GM23338 (cell line): ENCODE measurements at regions not wholly inside any gene's neighbourhood (a gene's known extent, or its start where the extent isn't known, plus 50 kb on each side); places are given as distances from the start of the nearest gene placed in this dataset.

ENCODE experiments used
- CREB1 ChIP-seq: fragments of 250-450 bp; sonication (Bioruptor Pico); IDR thresholded peaks from 2 replicates; pipeline ENCODE4 v1.5.0; 2020; ENCODE audit warnings: low read depth, mild to moderate bottlenecking, moderate library complexity
- EZH2phosphoT487 ChIP-seq: fragments of 200-600 bp; sonication (generic); IDR thresholded peaks from one replicate; pipeline ENCODE4 v1.8.1; 2018; ENCODE audit warnings: antibody characterized with exemption; ENCODE audit not compliant: unreplicated experiment
- NANOG ChIP-seq: IDR thresholded peaks from 2 replicates; pipeline ENCODE4 v1.6.1; 2016; ENCODE audit warnings: antibody characterized with exemption, borderline replicate concordance
- TF ChIP-seq, protein P1 (sequence below): fragments of 250-450 bp; sonication (Bioruptor Pico); IDR thresholded peaks from 2 replicates; pipeline ENCODE4 v1.5.0; 2020; ENCODE audit warnings: mild to moderate bottlenecking, moderate library complexity
- TF ChIP-seq, protein P2 (sequence below), 2 experiments: fragments of 200-600 bp in 1 of 2; sonication (generic) in 1 of 2; conservative IDR thresholded peaks; 2 replicates each; pipeline versions ENCODE4 v1.5.1 to v1.6.1; 2016 to 2017; ENCODE audit warnings: antibody characterized with exemption in 2 of 2, low read depth in 2 of 2, mild to moderate bottlenecking in 2 of 2, moderate library complexity in 1 of 2
- TF ChIP-seq, protein P3 (sequence below): IDR thresholded peaks from 2 replicates; pipeline ENCODE4 v1.6.1; 2016; ENCODE audit warnings: antibody characterized with exemption

DNA sequence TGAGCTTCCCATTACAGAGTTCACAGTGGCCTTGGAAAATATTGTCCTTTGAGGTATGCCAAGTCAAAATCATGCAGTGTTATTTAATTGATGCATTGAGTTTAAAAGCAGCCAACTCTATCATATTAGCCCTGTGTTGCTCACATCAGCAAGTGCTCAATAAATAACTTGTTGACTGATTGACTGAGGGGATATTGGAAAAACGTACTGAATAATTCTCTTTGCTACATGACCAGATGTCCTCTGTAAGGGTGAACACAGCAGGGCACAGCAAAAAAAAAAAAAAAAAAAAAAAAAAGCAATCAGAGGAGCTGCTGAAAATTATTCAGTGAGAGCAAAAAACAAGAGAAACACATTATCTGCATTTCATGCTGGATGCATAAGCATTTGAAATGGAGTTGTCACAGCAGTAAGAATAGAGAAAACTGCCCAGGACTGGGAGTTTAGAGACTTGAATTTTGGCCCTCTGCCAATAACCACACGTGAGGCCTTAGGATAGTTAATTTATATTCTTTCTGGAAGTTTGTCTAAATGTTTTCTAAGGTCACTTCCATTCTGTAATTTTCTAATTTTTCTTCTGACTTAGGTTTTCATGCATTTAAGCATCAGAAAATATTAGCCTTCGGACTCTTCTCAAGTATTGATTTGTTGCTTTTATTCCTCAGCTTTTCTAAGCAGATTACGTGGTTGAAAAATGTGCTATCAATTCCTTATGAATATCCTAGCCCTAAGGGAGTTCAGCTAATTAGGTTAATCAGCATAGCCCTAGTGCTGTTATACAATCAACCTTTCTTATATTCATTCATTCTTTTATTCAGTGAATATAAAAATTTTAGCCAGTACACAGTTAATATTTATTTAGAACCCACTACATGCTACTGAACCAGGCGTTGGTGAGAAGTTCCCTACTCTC is 246.8 kb upstream of the STXBP5 start (continued):
- TF ChIP-seq, protein P1, sequence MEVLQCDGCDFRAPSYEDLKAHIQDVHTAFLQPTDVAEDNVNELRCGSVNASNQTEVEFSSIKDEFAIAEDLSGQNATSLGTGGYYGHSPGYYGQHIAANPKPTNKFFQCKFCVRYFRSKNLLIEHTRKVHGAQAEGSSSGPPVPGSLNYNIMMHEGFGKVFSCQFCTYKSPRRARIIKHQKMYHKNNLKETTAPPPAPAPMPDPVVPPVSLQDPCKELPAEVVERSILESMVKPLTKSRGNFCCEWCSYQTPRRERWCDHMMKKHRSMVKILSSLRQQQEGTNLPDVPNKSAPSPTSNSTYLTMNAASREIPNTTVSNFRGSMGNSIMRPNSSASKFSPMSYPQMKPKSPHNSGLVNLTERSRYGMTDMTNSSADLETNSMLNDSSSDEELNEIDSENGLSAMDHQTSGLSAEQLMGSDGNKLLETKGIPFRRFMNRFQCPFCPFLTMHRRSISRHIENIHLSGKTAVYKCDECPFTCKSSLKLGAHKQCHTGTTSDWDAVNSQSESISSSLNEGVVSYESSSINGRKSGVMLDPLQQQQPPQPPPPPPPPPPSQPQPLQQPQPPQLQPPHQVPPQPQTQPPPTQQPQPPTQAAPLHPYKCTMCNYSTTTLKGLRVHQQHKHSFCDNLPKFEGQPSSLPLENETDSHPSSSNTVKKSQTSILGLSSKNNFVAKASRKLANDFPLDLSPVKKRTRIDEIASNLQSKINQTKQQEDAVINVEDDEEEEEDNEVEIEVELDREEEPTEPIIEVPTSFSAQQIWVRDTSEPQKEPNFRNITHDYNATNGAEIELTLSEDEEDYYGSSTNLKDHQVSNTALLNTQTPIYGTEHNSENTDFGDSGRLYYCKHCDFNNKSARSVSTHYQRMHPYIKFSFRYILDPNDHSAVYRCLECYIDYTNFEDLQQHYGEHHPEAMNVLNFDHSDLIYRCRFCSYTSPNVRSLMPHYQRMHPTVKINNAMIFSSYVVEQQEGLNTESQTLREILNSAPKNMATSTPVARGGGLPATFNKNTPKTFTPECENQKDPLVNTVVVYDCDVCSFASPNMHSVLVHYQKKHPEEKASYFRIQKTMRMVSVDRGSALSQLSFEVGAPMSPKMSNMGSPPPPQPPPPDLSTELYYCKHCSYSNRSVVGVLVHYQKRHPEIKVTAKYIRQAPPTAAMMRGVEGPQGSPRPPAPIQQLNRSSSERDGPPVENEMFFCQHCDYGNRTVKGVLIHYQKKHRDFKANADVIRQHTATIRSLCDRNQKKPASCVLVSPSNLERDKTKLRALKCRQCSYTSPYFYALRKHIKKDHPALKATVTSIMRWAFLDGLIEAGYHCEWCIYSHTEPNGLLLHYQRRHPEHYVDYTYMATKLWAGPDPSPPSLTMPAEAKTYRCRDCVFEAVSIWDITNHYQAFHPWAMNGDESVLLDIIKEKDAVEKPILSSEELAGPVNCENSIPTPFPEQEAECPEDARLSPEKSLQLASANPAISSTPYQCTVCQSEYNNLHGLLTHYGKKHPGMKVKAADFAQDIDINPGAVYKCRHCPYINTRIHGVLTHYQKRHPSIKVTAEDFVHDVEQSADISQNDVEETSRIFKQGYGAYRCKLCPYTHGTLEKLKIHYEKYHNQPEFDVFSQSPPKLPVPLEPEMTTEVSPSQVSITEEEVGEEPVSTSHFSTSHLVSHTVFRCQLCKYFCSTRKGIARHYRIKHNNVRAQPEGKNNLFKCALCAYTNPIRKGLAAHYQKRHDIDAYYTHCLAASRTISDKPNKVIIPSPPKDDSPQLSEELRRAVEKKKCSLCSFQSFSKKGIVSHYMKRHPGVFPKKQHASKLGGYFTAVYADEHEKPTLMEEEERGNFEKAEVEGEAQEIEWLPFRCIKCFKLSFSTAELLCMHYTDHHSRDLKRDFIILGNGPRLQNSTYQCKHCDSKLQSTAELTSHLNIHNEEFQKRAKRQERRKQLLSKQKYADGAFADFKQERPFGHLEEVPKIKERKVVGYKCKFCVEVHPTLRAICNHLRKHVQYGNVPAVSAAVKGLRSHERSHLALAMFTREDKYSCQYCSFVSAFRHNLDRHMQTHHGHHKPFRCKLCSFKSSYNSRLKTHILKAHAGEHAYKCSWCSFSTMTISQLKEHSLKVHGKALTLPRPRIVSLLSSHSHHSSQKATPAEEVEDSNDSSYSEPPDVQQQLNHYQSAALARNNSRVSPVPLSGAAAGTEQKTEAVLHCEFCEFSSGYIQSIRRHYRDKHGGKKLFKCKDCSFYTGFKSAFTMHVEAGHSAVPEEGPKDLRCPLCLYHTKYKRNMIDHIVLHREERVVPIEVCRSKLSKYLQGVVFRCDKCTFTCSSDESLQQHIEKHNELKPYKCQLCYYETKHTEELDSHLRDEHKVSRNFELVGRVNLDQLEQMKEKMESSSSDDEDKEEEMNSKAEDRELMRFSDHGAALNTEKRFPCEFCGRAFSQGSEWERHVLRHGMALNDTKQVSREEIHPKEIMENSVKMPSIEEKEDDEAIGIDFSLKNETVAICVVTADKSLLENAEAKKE (CRISPR knock-in tag), result no peak
- TF ChIP-seq CREB1 (CRISPR knock-in tag) (no peak), EZH2phosphoT487 (no peak), NANOG (no peak)
- TF ChIP-seq, protein P2, sequence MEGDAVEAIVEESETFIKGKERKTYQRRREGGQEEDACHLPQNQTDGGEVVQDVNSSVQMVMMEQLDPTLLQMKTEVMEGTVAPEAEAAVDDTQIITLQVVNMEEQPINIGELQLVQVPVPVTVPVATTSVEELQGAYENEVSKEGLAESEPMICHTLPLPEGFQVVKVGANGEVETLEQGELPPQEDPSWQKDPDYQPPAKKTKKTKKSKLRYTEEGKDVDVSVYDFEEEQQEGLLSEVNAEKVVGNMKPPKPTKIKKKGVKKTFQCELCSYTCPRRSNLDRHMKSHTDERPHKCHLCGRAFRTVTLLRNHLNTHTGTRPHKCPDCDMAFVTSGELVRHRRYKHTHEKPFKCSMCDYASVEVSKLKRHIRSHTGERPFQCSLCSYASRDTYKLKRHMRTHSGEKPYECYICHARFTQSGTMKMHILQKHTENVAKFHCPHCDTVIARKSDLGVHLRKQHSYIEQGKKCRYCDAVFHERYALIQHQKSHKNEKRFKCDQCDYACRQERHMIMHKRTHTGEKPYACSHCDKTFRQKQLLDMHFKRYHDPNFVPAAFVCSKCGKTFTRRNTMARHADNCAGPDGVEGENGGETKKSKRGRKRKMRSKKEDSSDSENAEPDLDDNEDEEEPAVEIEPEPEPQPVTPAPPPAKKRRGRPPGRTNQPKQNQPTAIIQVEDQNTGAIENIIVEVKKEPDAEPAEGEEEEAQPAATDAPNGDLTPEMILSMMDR (conservative IDR thresholded peaks at IDR 0.05; ENCODE audit: low read depth in 2 of 2), result no peak
- TF ChIP-seq, protein P3, sequence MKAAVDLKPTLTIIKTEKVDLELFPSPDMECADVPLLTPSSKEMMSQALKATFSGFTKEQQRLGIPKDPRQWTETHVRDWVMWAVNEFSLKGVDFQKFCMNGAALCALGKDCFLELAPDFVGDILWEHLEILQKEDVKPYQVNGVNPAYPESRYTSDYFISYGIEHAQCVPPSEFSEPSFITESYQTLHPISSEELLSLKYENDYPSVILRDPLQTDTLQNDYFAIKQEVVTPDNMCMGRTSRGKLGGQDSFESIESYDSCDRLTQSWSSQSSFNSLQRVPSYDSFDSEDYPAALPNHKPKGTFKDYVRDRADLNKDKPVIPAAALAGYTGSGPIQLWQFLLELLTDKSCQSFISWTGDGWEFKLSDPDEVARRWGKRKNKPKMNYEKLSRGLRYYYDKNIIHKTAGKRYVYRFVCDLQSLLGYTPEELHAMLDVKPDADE, result no peak
